Gastrocnemius medialis (tissue), 4 donors: ENCODE measurements at regions not wholly inside any gene's neighbourhood (a gene's known extent, or its start where the extent isn't known, plus 50 kb on each side); places are given as distances from the start of the nearest gene placed in this dataset.

Source experiments
- POLR2A ChIP-seq, 2 donors: fragments of 450-650 bp; IDR thresholded peaks; one replicate each; pipeline ENCODE4 v1.6.1; 2017; ENCODE audit warnings: antibody characterized with exemption in 2 of 2, mild to moderate bottlenecking in 2 of 2, moderate library complexity in 2 of 2
- TF ChIP-seq, protein P1 (sequence below), 5 experiments: fragments of 450-650 bp in 3 of 5; fragments of 200-600 bp in 2 of 5; sonication (generic) in 2 of 5; IDR thresholded peaks in 4 of 5; conservative IDR thresholded peaks in 1 of 5; 1 replicate in 4 of 5; 2 replicates in 1 of 5; pipeline ENCODE4 v1.5.1; 2016 to 2019; ENCODE audit warnings: antibody characterized with exemption in 5 of 5, mild to moderate bottlenecking in 3 of 5, moderate library complexity in 3 of 5

DNA sequence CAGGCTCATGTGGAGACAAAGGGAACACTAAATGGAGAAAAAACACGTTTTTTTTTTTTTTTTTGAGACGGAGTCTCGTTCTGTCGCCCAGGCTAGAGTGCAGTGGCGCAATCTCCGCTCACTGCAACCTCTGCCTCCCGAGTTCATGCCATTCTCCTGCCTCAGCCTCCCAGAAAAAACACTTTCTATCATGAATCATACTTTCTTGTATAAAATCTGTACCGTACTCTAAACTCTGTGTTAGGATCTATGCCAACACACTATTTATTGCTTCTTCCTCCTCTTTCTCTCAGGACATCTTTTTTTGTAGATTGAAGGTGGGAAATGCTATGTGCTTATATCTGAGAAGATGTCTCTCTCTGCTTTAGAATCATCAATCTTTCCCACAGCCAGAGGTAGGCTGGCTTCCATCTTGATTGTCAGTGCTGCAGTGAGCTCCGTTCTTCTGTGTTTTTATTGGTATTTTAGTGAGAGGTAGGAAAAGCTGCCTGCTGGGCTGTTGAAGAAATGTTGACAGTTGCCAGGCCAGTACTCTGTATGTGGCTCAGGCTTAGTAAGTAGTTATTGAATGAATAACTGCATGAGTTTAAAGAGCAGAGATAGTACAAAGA lies 101.1 kb downstream of the GPR85 start:
- TF ChIP-seq, protein P1, sequence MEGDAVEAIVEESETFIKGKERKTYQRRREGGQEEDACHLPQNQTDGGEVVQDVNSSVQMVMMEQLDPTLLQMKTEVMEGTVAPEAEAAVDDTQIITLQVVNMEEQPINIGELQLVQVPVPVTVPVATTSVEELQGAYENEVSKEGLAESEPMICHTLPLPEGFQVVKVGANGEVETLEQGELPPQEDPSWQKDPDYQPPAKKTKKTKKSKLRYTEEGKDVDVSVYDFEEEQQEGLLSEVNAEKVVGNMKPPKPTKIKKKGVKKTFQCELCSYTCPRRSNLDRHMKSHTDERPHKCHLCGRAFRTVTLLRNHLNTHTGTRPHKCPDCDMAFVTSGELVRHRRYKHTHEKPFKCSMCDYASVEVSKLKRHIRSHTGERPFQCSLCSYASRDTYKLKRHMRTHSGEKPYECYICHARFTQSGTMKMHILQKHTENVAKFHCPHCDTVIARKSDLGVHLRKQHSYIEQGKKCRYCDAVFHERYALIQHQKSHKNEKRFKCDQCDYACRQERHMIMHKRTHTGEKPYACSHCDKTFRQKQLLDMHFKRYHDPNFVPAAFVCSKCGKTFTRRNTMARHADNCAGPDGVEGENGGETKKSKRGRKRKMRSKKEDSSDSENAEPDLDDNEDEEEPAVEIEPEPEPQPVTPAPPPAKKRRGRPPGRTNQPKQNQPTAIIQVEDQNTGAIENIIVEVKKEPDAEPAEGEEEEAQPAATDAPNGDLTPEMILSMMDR (IDR thresholded peaks at IDR 0.05 in 4 of 5, conservative IDR thresholded peaks at IDR 0.05 in 1 of 5): no peak
- TF ChIP-seq POLR2A (IDR thresholded peaks at IDR 0.05): no peak
